HepG2 (cell line): ENCODE measurements at regions not wholly inside any gene's neighbourhood (a gene's known extent, or its start where the extent isn't known, plus 50 kb on each side); places are given as distances from the start of the nearest gene placed in this dataset.

Experiments
- ATAC-seq: fragments of 200-7000 bp; cut with Tn5 transposase; 3 replicates; pipeline ENCODE4 v1.9.1; 2020; ENCODE audit warnings: mild to moderate bottlenecking, moderate library complexity
- BruUV-seq: library from RNA; stranded (reverse); fragments of 400-500 nt; replicated peaks from 2 replicates; lab custom pipeline; 2021; lab: Mats Ljungman, UMichigan
- CTCF ChIA-PET: fragments of 300-600 bp; formaldehyde crosslinking; extraction: SDS; loops from one replicate; lab custom pipeline; 2021; ENCODE audit warnings: low total read pairs, inconsistent platforms, low intra/inter-chr PET ratio; lab: Yijun Ruan, JAX
- POLR2A ChIA-PET: fragments of 350-600 bp; sonication (Branson Sonifier 250); formaldehyde crosslinking; loops from one replicate; lab custom pipeline; 2020; ENCODE audit warnings: antibody characterized with exemption, inconsistent platforms; lab: Yijun Ruan, JAX
- DNase-seq: peaks from one replicate; pipeline ENCODE4 v3.0.0-alpha.2; 2015; ENCODE audit warnings: low spot score
- FAIRE-seq: peaks from 3 replicates; lab custom pipeline; 2011; peaks lifted over from hg19 to GRCh38; lab: Jason Lieb, UNC
- H2AFZ ChIP-seq: one replicate; pipeline ENCODE4 v1.6.1; 2011; ENCODE audit warnings: low read length, inconsistent platforms
- H3K27ac ChIP-seq: fragments of 300-600 bp; 3 replicates; pipeline ENCODE4 v1.8.0; 2011; ENCODE audit warnings: mixed run types, mild to moderate bottlenecking, mixed read lengths, low read length, inconsistent platforms; ENCODE audit not compliant: insufficient read depth; ENCODE audit errors: extremely low read length
- H3K27me3 ChIP-seq, 2 experiments: fragments of 200-600 bp in 1 of 2; 2 replicates in 1 of 2; 3 replicates in 1 of 2; pipeline versions ENCODE4 v1.6.0 to v1.8.0; 2011; ENCODE audit warnings: low read length in 2 of 2, mild to moderate bottlenecking in 2 of 2, moderate library complexity in 2 of 2, inconsistent platforms in 1 of 2; ENCODE audit not compliant: insufficient read depth in 2 of 2, control insufficient read depth in 1 of 2
- H3K36me3 ChIP-seq, 2 experiments: fragments of 200-600 bp in 1 of 2; replicated peaks in 1 of 2; 2 replicates in 1 of 2; 3 replicates in 1 of 2; pipeline versions ENCODE4 v1.5.1 to v1.8.0; 2011; ENCODE audit warnings: low read length in 2 of 2, inconsistent platforms in 1 of 2; ENCODE audit not compliant: insufficient read depth in 2 of 2, control insufficient read depth in 1 of 2
- H3K4me1 ChIP-seq: 2 replicates; pipeline ENCODE4 v1.5.1; 2012; ENCODE audit warnings: low read length, inconsistent platforms; ENCODE audit not compliant: insufficient read depth
- H3K4me2 ChIP-seq: 2 replicates; pipeline ENCODE4 v1.6.0; 2011; ENCODE audit warnings: low read depth, low read length, inconsistent platforms
- H3K4me3 ChIP-seq, 3 experiments: fragments of 200-600 bp in 1 of 3; sonication (generic), shearing (Covaris generic) in 1 of 3; replicated peaks in 1 of 3; 2 replicates each; pipeline ENCODE4 v1.5.1; 2011 to 2016; ENCODE audit warnings: low read length in 3 of 3, inconsistent platforms in 2 of 3, low read depth in 2 of 3, mild to moderate bottlenecking in 2 of 3, control low read depth in 1 of 3, mixed read lengths in 1 of 3; ENCODE audit not compliant: insufficient read depth in 1 of 3
- H3K79me2 ChIP-seq: one replicate; pipeline ENCODE4 v1.6.1; 2011; ENCODE audit warnings: low read length, inconsistent platforms; ENCODE audit not compliant: insufficient read depth
- H3K9ac ChIP-seq: 2 replicates; pipeline ENCODE4 v1.6.0; 2011; ENCODE audit warnings: mild to moderate bottlenecking, low read depth, low read length, inconsistent platforms; ENCODE audit not compliant: insufficient read depth
- H3K9me3 ChIP-seq: 2 replicates; pipeline ENCODE4 v1.5.1; 2012; ENCODE audit warnings: mild to moderate bottlenecking, low read length
- H4K20me1 ChIP-seq: 2 replicates; pipeline ENCODE4 v1.6.0; 2011; ENCODE audit warnings: inconsistent platforms, mild to moderate bottlenecking, low read length, moderate library complexity; ENCODE audit not compliant: insufficient read depth
- ARID5B ChIP-seq: IDR thresholded peaks from 2 replicates; pipeline ENCODE4 v1.4.0; 2020; ENCODE audit warnings: mild to moderate bottlenecking, missing genetic modification reagents
- CC2D1A ChIP-seq: sonication (generic); formaldehyde crosslinking; IDR thresholded peaks from 2 replicates; pipeline ENCODE4 v1.8.1; 2023; ENCODE audit warnings: mild to moderate bottlenecking, missing genetic modification reagents
- FLYWCH1 ChIP-seq: sonication (generic); formaldehyde crosslinking; IDR thresholded peaks from 2 replicates; pipeline ENCODE4 v1.8.1; 2023; ENCODE audit warnings: mild to moderate bottlenecking, missing genetic modification reagents
- HCFC1 ChIP-seq: fragments of 150-350 bp; IDR thresholded peaks from 2 replicates; pipeline ENCODE4 v1.6.1; 2014; ENCODE audit warnings: low read depth, low read length
- HNF4G ChIP-seq, 2 experiments: sonication (generic) in 1 of 2; formaldehyde crosslinking in 1 of 2; IDR thresholded peaks; 2 replicates each; pipeline versions ENCODE4 v1.4.0 to v1.6.1; 2011 to 2020; ENCODE audit warnings: borderline replicate concordance in 2 of 2, low read depth in 2 of 2, mild to moderate bottlenecking in 2 of 2, low read length in 1 of 2, missing genetic modification reagents in 1 of 2, moderate library complexity in 1 of 2
- MXI1 ChIP-seq: IDR thresholded peaks from 3 replicates; pipeline ENCODE4 v1.6.1; 2012; ENCODE audit warnings: low read depth, low read length, inconsistent platforms, borderline replicate concordance
- NFKB2 ChIP-seq: sonication (generic); formaldehyde crosslinking; IDR thresholded peaks from 2 replicates; pipeline ENCODE4 v1.4.0; 2020; ENCODE audit warnings: missing genetic modification reagents, borderline replicate concordance
- TERF1 ChIP-seq: sonication (generic); formaldehyde crosslinking; IDR thresholded peaks from 2 replicates; pipeline ENCODE4 v1.8.0; 2022; ENCODE audit warnings: mild to moderate bottlenecking, missing genetic modification reagents, moderate library complexity
- ZFP37 ChIP-seq: sonication (generic); formaldehyde crosslinking; IDR thresholded peaks from 2 replicates; pipeline ENCODE4 v1.4.0; 2020; ENCODE audit warnings: missing genetic modification reagents, borderline replicate concordance
- ZNF292 ChIP-seq: sonication (generic); formaldehyde crosslinking; IDR thresholded peaks from 2 replicates; pipeline ENCODE4 v1.8.1; 2022; ENCODE audit warnings: mild to moderate bottlenecking, low read depth, missing genetic modification reagents, borderline replicate concordance
- ZUFSP ChIP-seq: sonication (generic); formaldehyde crosslinking; IDR thresholded peaks from 2 replicates; pipeline ENCODE4 v1.9.0; 2021; ENCODE audit warnings: missing genetic modification reagents, mild to moderate bottlenecking, borderline replicate concordance
- WGBS: methylation state at CpG from one replicate; pipeline ENCODE4 v1.1.6; 2017; ENCODE audit warnings: low lambda C conversion rate; 5-methylcytosine and 5-hydroxymethylcytosine counted together
- in situ Hi-C: cut with HindIII; loops from 2 replicates; pipeline ENCODE4 v1.10.0; 2017; ENCODE audit warnings: low pct_unique_long_range_greater_than_20kb; ENCODE audit not compliant: extremely low pct_ligation_motif_present
- intact Hi-C: fragments of 100-400 bp; cut with micrococcal nuclease; formaldehyde crosslinking; loops from one replicate; pipeline ENCODE4 v1.10.0; 2022; ENCODE audit not compliant: unreplicated experiment

- intact Hi-C loops: no loop called here
- no peak for TF ChIP-seq HCFC1
- TF ChIP-seq NFKB2 (CRISPR knock-in tag): no peak
- TF ChIP-seq ZNF292 (CRISPR knock-in tag): no peak
- TF ChIP-seq HNF4G (IDR thresholded peaks at IDR 0.05; ENCODE audit: borderline replicate concordance, low read depth, low read length): no peak
- TF ChIP-seq HNF4G (CRISPR knock-in tag; IDR thresholded peaks at IDR 0.05; ENCODE audit: borderline replicate concordance, low read depth): no peak
- TF ChIP-seq TERF1 (CRISPR knock-in tag): no peak
- no peak for TF ChIP-seq CC2D1A (CRISPR knock-in tag)
- no peak for TF ChIP-seq ZUFSP (CRISPR knock-in tag)
- no peak for TF ChIP-seq FLYWCH1 (CRISPR knock-in tag)
- TF ChIP-seq ZFP37: no peak
- TF ChIP-seq ARID5B (CRISPR knock-in tag): no peak
- no peak for TF ChIP-seq MXI1
- TF ChIP-seq, all 625 proteins: peak for 0
- H3K27me3 ChIP-seq: no peaks in the 10 kb centered on the region
- BruUV-seq: no TSS peak
- 0% methylated on average over 1 of the region's 1 CpG for WGBS
- H3K4me2 ChIP-seq: no peak overlapping the region
- DNase-seq (no peak), ATAC-seq (no peak), FAIRE-seq (no peak)
- H3K9ac ChIP-seq: no peak overlapping the region
- H4K20me1 ChIP-seq: no peaks in the 10 kb centered on the region
- ChIA-PET CTCF (no interaction called here), POLR2A (no interaction called here)
- H3K9me3 ChIP-seq: peaks cover 65% of the 10 kb centered on the region
- H3K36me3 ChIP-seq: no peaks in the 10 kb centered on the region
- no peak overlapping the region for H3K4me3 ChIP-seq
- H3K4me1 ChIP-seq: no peaks in the 10 kb centered on the region
- H3K79me2 ChIP-seq: no peaks in the 10 kb centered on the region
- H2AFZ ChIP-seq: no peak overlapping the region
- in situ Hi-C loops: no loop called here
- no peak overlapping the region for H3K27ac ChIP-seq
Measured at GRCh38 chr4:28469387-28469786, 1608.7 kb downstream of the STIM2 start.
